Retinal pigment epithelial cell (primary cell): ENCODE measurements at regions not wholly inside any gene's neighbourhood (a gene's known extent, or its start where the extent isn't known, plus 50 kb on each side); places are given as distances from the start of the nearest gene placed in this dataset.

Experiments
- DNase-seq: peaks from one replicate; pipeline ENCODE4 v3.0.0-alpha.2; 2010; ENCODE audit warnings: low read depth
- H3K4me3 ChIP-seq: 2 replicates; pipeline ENCODE4 v1.5.1; 2011; ENCODE audit warnings: mild to moderate bottlenecking, low read length, control low read depth, moderate library complexity
- CTCF ChIP-seq: conservative IDR thresholded peaks from 2 replicates; pipeline ENCODE4 v1.5.1; 2011; ENCODE audit warnings: low read depth, low read length, control low read depth, inconsistent platforms

GRCh38 chr16:65272699-65273414, 151.0 kb upstream of the CDH11 start:
- no peak for TF ChIP-seq CTCF
- DNase-seq, result no peak
- H3K4me3 ChIP-seq, result no peak overlapping the region

GRCh38 chr16:65271996-65272395, 150.1 kb upstream of the CDH11 start:
- H3K4me3 ChIP-seq, result no peak overlapping the region
- no peak for DNase-seq
- TF ChIP-seq CTCF, result no peak

- H3K4me3 ChIP-seq, result no peak overlapping the region
- no peak for DNase-seq
- no peak for TF ChIP-seq CTCF
Measured at GRCh38 chr16:65268331-65268730, 146.5 kb upstream of the CDH11 start.

GRCh38 chr16:65263896-65264295, 142.0 kb upstream of the CDH11 start:
- H3K4me3 ChIP-seq, result no peak overlapping the region
- DNase-seq, result no peak
- no peak for TF ChIP-seq CTCF

- no peak overlapping the region for H3K4me3 ChIP-seq
- DNase-seq, result no peak
- TF ChIP-seq CTCF, result no peak
Measured at GRCh38 chr16:65260746-65261145, 138.9 kb upstream of the CDH11 start.

- DNase-seq, result no peak
- TF ChIP-seq CTCF, result no peak
- H3K4me3 ChIP-seq, result no peak overlapping the region
Measured at GRCh38 chr16:65254144-65254543, 132.3 kb upstream of the CDH11 start.

GRCh38 chr16:65249768-65250167, 127.9 kb upstream of the CDH11 start:
- H3K4me3 ChIP-seq, result no peak overlapping the region
- TF ChIP-seq CTCF, result no peak
- no peak for DNase-seq
